Stomach smooth muscle (tissue), 2 donors: ENCODE measurements at regions not wholly inside any gene's neighbourhood (a gene's known extent, or its start where the extent isn't known, plus 50 kb on each side); places are given as distances from the start of the nearest gene placed in this dataset.

Source experiments
- H3K27ac ChIP-seq: one replicate; pipeline ENCODE4 v1.7.0; 2013; ENCODE audit warnings: mild to moderate bottlenecking, low read length, inconsistent platforms
- H3K27me3 ChIP-seq, 2 donors: one replicate each; pipeline ENCODE4 v1.7.0; 2013; ENCODE audit warnings: low read length in 2 of 2; ENCODE audit not compliant: insufficient read depth in 2 of 2, control insufficient read depth in 1 of 2
- H3K36me3 ChIP-seq, 2 donors: one replicate each; pipeline ENCODE4 v1.7.0; 2013; ENCODE audit warnings: low read length in 2 of 2; ENCODE audit not compliant: control insufficient read depth in 2 of 2, insufficient read depth in 2 of 2
- H3K4me1 ChIP-seq: one replicate; pipeline ENCODE4 v1.7.0; 2013; ENCODE audit warnings: low read length; ENCODE audit not compliant: control insufficient read depth, insufficient read depth
- H3K4me3 ChIP-seq, 2 donors: one replicate each; pipeline ENCODE4 v1.7.0; 2013; ENCODE audit warnings: low read length in 2 of 2
- H3K9ac ChIP-seq, 2 donors: one replicate each; pipeline ENCODE4 v1.7.0; 2013; ENCODE audit warnings: low read length in 2 of 2, mild to moderate bottlenecking in 1 of 2
- H3K9me3 ChIP-seq, 2 donors: one replicate each; pipeline ENCODE4 v1.7.0; 2013; ENCODE audit warnings: low read length in 2 of 2; ENCODE audit not compliant: control insufficient read depth in 2 of 2
- donor health status: healthy.
- donor health status: Pancreatic carcinoma.

DNA sequence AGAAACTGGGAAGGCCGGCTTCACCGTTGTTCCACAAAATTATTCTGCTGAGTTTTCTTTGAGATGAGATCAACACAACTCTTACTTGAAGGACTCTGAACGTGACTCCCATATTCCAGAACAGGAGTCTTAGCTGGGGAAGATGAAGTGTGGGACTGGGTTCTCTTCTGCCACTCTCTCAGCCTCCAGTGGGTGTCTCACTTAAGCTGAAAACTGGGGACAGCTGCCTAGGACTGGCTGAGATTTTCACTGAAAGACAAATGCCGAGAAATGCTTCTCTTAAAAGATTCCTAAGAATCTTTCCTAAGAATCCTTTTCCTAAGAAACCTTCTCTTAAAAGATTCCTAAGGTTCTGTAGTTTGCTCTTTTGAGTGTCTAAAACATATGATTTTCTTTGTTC is 156.6 kb upstream of the LHCGR start:
- H3K4me1 ChIP-seq, result no peaks in the 10 kb centered on the region
- no peaks in the 10 kb centered on the region for H3K27me3 ChIP-seq
- H3K9ac ChIP-seq, result no peak overlapping the region
- no peaks in the 10 kb centered on the region for H3K36me3 ChIP-seq
- H3K27ac ChIP-seq, result no peak overlapping the region
- no peak overlapping the region for H3K4me3 ChIP-seq
- H3K9me3 ChIP-seq, result no peaks in the 10 kb centered on the region

DNA sequence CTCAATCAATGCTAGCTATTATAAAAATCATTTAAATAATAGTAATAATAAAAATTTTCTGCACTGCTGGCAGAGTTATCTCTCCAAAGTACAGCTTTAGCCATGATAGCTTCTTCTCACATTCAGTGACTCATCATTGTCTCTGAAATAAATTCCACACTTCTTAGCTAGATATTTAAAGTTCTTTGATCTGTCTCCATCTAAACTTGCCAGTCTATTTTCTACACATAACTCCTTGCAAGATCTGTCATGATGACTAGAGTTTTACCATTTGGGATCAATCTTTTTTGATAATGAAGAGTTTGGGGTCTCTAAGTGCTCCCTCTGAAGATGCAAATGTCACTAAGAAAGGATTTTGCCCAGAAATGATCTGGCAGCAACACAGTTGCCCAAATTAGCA is 155.4 kb upstream of the LHCGR start:
- no peaks in the 10 kb centered on the region for H3K4me1 ChIP-seq
- no peaks in the 10 kb centered on the region for H3K36me3 ChIP-seq
- H3K9me3 ChIP-seq, result no peaks in the 10 kb centered on the region
- H3K4me3 ChIP-seq, result no peak overlapping the region
- H3K27ac ChIP-seq, result no peak overlapping the region
- H3K27me3 ChIP-seq, result no peaks in the 10 kb centered on the region
- no peak overlapping the region for H3K9ac ChIP-seq

DNA sequence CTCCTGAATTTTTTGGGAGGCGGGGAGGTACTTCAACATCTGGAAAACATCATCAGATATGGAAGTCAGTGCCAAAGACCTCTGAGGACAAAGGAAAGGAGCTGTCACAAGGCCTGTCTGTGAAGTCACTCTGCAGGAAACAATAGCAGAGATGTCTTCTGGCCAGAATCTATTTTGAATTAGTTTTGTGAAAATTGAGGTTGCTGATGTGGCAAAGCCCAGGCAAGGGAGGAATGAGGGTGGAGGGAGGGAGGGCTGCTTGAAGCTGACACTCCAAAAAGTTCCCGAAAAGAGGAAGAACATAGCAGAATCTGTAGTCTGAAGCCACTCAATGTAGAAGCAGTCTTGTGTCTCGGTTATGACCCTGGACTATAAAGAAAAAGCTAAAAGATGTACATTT is 151.1 kb upstream of the LHCGR start:
- no peak overlapping the region for H3K4me3 ChIP-seq
- no peaks in the 10 kb centered on the region for H3K36me3 ChIP-seq
- H3K9me3 ChIP-seq, result no peaks in the 10 kb centered on the region
- H3K27me3 ChIP-seq, result no peaks in the 10 kb centered on the region
- no peak overlapping the region for H3K9ac ChIP-seq
- no peak overlapping the region for H3K27ac ChIP-seq
- H3K4me1 ChIP-seq, result no peaks in the 10 kb centered on the region

DNA sequence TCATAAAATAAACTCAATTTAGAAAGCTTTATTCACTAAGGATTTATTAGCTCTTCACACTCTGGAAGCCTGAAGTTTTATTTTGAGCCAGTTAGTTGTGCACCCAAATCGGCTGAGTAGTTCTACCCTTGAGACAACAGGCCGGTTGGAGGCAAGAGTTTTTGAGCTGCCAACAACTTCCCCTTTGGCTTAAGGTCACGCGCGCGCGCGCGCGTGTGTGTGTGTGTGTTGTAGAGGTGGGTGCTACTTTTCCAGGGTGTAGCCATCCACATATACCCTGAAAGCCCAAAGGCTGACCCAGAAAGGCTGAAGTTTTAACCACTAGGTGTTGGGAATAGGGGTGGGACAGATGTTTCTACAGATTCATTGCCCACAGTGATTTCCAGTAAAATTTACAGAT is 150.2 kb upstream of the LHCGR start:
- Histone ChIP-seq H3K9me3 (no peaks in the 10 kb centered on the region), H3K9ac (no peak overlapping the region), H3K4me1 (no peaks in the 10 kb centered on the region), H3K27me3 (no peaks in the 10 kb centered on the region), H3K4me3 (no peak overlapping the region), H3K36me3 (no peaks in the 10 kb centered on the region), H3K27ac (no peak overlapping the region)

DNA sequence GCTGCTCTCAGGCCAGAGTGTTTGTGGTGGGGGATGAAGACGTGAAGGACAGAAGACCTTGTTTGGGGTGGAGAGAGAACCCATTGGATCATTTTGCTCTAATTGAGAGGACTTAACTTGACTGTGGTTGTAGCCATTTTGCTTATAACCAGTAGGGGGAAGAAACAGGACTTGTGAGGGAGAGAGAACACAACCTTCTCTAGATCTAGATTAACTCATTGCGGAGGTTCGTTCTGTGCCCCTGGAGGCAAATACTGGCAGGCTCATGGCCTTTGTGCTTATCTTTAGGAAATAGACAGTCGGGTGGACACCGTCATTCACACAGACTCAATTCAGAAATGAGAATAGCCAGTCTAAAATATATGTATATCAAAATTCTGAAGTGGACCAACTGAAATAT is 147.0 kb upstream of the LHCGR start:
- Histone ChIP-seq H3K27me3 (no peaks in the 10 kb centered on the region), H3K4me3 (no peak overlapping the region), H3K4me1 (no peaks in the 10 kb centered on the region), H3K27ac (no peak overlapping the region), H3K9me3 (no peaks in the 10 kb centered on the region), H3K36me3 (no peaks in the 10 kb centered on the region), H3K9ac (no peak overlapping the region)

DNA sequence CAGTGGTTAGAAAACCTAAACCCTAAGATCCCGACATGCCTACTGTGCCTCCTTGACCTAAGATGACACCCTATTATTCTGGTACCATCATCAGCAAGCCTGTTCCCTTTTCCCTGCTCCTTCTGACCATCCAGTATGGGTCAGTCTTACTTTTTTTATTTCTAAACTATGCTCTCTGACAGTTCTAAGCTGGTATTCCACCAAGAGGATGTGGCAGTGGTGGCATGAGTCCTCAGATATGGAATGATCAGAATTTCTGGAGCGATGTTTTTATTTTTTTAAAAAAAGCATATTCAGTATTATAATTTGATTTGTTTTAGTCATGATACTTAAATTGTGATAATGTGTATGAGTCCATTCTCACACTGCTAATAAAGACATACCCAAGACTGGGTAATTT is 145.9 kb upstream of the LHCGR start:
- no peak overlapping the region for H3K27ac ChIP-seq
- H3K9me3 ChIP-seq, result no peaks in the 10 kb centered on the region
- H3K36me3 ChIP-seq, result no peaks in the 10 kb centered on the region
- H3K4me1 ChIP-seq, result no peaks in the 10 kb centered on the region
- no peak overlapping the region for H3K4me3 ChIP-seq
- no peak overlapping the region for H3K9ac ChIP-seq
- H3K27me3 ChIP-seq, result no peaks in the 10 kb centered on the region

DNA sequence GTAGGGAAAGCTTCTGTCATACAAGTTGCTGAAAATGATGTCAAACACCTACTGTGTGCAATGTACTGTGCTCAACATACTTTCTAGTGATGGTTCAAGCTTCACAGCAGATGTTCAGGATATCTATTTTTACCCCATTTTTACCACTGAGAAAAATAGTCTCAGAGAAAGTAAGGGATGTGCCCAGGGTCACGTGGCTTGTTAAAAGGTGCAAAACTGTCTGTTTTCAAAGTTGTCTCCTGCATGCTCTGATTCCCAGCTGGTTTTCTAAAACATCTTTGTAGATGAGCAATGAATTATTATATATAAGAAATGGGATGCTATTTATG is 145.5 kb upstream of the LHCGR start:
- no peaks in the 10 kb centered on the region for H3K27me3 ChIP-seq
- no peaks in the 10 kb centered on the region for H3K4me1 ChIP-seq
- no peaks in the 10 kb centered on the region for H3K36me3 ChIP-seq
- H3K9ac ChIP-seq, result no peak overlapping the region
- no peak overlapping the region for H3K27ac ChIP-seq
- H3K4me3 ChIP-seq, result no peak overlapping the region
- H3K9me3 ChIP-seq, result no peaks in the 10 kb centered on the region

DNA sequence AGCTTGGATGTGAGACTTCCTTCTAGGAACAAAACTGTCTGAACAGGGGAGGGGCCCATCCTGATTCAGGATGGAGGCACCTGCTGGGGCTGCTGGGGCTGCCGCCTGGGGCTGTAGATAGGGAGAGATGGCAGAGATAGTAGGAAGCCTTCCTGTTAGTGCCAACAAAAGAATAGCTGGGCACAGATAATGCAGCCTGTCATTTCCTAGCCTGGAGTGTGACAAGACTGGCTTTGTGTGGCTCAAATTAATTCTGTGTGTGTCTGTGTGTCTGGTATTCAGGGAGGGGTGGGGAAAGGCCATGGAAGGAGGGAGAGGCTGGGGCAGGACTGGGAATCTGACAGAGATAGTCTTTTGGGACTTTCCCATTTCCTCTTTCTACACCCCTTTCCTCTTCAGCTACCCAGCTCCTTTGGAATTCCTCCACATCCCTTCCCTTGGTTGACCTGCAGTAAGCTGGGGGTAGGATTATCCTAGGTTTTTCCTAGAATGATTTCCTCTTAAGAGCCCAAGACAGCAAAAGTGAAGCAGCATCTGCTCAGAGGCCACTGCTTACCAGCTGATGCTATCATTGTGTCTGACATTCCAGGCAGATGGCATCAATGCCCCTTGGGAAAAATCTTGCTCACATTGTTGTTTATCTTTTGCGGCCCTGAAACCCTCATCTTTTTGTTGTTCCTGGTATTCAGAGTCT is 144.9 kb upstream of the LHCGR start:
- no peaks in the 10 kb centered on the region for H3K36me3 ChIP-seq

DNA sequence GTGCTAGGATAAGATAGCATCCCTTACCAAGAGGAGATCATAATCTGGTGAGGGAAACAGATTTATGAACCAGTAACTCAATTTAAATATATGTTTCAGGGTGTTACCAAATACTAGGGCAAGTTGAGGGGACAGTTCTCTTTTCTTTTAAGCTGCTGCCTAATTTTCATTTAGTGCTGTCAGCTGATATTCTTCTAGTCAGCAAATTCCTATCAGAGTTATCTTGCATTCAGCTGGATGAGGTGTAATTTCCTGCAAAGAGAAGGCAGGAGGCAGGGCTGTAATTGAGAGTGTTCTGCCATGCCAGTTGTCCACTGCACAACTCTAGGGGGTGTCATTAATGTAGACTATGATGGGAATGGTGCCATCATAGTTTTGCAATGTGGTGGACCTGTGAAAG is 141.3 kb upstream of the LHCGR start:
- Histone ChIP-seq H3K27ac (no peak overlapping the region), H3K27me3 (no peaks in the 10 kb centered on the region)

More for the DNA sequence above, 144.9 kb upstream of the LHCGR start:
- no peak overlapping the region for H3K9ac ChIP-seq
- no peaks in the 10 kb centered on the region for H3K4me1 ChIP-seq
- no peak overlapping the region for H3K27ac ChIP-seq
- no peaks in the 10 kb centered on the region for H3K9me3 ChIP-seq
- no peaks in the 10 kb centered on the region for H3K27me3 ChIP-seq
- H3K4me3 ChIP-seq, result no peak overlapping the region

DNA sequence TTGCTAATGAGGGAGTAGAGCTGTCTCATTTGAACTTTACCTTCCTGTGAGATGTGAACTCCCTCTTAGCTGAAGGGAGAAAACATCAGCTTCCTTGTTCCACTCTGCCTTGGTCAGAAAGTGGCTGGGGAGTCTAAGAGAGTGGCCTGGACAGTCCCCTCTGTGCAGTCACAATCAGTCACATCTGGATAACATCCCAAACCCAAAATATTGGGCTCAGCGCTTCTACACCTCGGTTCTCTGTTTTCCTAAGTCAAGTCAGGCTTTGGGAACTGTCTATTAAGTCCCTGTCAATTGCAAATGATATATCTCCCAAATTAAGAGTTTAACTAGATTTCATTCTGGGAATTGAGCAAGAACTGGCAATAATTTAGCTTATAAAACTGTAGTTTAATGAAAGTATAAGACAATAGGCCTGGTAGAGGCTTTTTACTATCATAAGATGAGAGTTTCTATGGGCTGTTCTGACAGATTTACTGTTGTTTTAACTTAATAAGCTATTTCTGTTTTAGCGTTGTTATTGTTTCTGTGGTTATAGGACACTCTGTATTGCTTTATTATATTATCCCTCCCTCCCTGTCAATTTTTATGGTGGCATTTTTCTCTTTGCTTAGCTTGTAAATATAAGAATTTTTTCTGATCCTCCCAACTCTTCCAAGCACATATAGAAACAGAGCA is 135.1 kb upstream of the LHCGR start:
- Histone ChIP-seq H3K9ac (no peak overlapping the region), H3K4me3 (no peak overlapping the region), H3K9me3 (no peaks in the 10 kb centered on the region), H3K27ac (no peak overlapping the region), H3K4me1 (no peaks in the 10 kb centered on the region), H3K36me3 (no peaks in the 10 kb centered on the region), H3K27me3 (no peaks in the 10 kb centered on the region)

More for the DNA sequence above, 141.3 kb upstream of the LHCGR start:
- Histone ChIP-seq H3K9me3 (no peaks in the 10 kb centered on the region), H3K4me3 (no peak overlapping the region), H3K9ac (no peak overlapping the region), H3K4me1 (no peaks in the 10 kb centered on the region), H3K36me3 (no peaks in the 10 kb centered on the region)

DNA sequence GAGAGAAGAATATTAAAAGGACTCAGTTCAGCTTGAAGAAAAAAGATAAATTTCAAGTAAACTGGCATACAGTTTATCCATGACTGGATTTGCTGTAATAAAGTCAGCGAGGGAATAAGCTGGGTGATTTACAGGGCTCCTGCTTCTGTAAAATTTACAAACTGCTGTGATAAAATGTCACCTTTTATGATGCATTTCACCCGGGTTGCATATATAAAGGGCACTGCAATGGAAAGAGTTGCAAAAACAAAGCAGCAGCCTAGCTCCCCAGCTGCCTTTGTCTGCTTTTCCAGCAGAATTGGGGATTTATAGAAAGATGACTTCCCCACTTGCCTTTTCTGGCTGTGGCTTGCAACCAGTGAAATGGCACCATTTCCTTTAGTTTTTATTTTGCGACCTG is 132.5 kb upstream of the LHCGR start:
- Histone ChIP-seq H3K4me1 (no peaks in the 10 kb centered on the region), H3K9me3 (no peaks in the 10 kb centered on the region), H3K4me3 (no peak overlapping the region), H3K27ac (no peak overlapping the region), H3K27me3 (no peaks in the 10 kb centered on the region), H3K36me3 (no peaks in the 10 kb centered on the region), H3K9ac (no peak overlapping the region)
